Mucosa of stomach (tissue), 1 donor: ENCODE measurements at regions not wholly inside any gene's neighbourhood (a gene's known extent, or its start where the extent isn't known, plus 50 kb on each side); places are given as distances from the start of the nearest gene placed in this dataset.
"Not testable (repeated sequence)": the region's sequence is repeated elsewhere in the genome, so short reads cannot be mapped to it uniquely, and the experiment has no call there.

ENCODE experiments used
- H3K27me3 ChIP-seq: one replicate; pipeline ENCODE4 v1.7.0; 2013; ENCODE audit warnings: mild to moderate bottlenecking, low read length; ENCODE audit not compliant: control insufficient read depth, insufficient read depth
- H3K36me3 ChIP-seq: one replicate; pipeline ENCODE4 v1.7.0; 2013; ENCODE audit warnings: low read length; ENCODE audit not compliant: control insufficient read depth, insufficient read depth
- H3K4me1 ChIP-seq: one replicate; pipeline ENCODE4 v1.7.0; 2013; ENCODE audit warnings: mild to moderate bottlenecking, low read length; ENCODE audit not compliant: control insufficient read depth, insufficient read depth
- H3K4me3 ChIP-seq: one replicate; pipeline ENCODE4 v1.7.0; 2013; ENCODE audit warnings: low read length
- H3K9ac ChIP-seq: one replicate; pipeline ENCODE4 v1.7.0; 2013; ENCODE audit warnings: mild to moderate bottlenecking, low read length, moderate library complexity
- H3K9me3 ChIP-seq: one replicate; pipeline ENCODE4 v1.7.0; 2013; ENCODE audit warnings: mild to moderate bottlenecking, low read length, moderate library complexity; ENCODE audit not compliant: control insufficient read depth
- donor health status: Pancreatic carcinoma.

DNA sequence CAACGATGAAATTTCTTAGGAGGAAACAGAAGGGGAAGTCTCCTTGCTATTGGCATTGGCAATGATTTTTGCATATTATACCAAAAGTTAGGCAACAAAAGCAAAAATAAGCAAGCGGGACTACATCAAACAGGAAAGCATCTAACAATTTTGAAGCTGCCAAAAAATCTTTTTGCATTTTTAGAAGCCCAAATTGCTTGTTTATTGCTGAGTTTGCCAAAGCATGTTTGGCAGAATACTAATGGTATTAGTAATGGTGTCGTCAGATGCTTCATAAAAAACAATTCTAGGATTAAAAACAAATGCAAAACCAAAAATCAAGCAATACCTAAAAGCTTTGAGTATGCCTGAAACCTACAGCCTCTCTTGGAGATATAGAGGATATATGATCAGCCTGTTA lies 80.0 kb downstream of the GALR1 start:
- H3K4me3 ChIP-seq = no peak overlapping the region
- H3K9ac ChIP-seq = no peak overlapping the region
- no peaks in the 10 kb centered on the region for H3K27me3 ChIP-seq
- H3K4me1 ChIP-seq = no peaks in the 10 kb centered on the region
- H3K36me3 ChIP-seq = no peaks in the 10 kb centered on the region
- no peaks in the 10 kb centered on the region for H3K9me3 ChIP-seq

DNA sequence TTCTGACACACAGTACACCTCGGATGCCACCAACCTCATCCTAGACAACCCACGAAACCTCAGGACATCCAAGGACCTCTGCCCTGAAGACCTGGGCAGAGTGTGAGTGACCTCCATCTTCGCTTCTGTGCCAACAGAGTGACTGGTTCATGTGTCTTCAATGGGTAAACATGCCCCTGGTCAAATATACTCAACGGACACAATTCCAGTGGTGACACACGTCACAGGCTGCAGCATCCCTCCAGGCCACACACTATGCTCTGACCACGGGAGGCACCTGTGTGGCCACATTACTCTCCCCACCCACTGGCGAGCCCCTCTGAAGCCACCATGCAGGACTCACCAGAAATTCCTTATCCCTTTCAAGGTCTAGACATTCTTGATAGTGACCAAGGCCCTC lies 85.2 kb downstream of the GALR1 start:
- no peak overlapping the region for H3K4me3 ChIP-seq
- H3K36me3 ChIP-seq = no peaks in the 10 kb centered on the region

DNA sequence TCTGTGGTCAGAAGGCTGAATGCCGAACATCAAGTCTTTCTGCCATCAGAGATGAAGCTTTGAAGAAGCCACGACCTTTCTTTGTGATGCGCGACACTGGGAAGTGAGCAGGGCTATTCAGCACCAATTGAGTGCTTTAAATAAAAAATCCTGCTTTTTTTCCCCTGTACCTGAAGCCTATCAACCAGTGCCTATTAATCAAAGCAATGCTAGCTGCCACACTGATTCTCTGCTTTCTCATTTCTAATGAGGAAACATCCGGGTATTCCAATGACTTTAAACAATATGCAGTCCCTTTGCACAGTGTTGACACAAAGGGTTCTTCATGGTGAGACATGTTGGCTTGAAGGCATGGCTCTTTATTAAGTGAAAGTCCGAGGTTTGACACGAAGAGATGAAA lies 88.0 kb downstream of the GALR1 start:
- Histone ChIP-seq H3K9ac (no peak overlapping the region), H3K4me1 (no peaks in the 10 kb centered on the region), H3K9me3 (no peaks in the 10 kb centered on the region), H3K36me3 (no peaks in the 10 kb centered on the region), H3K27me3 (no peaks in the 10 kb centered on the region), H3K4me3 (no peak overlapping the region)

More for the DNA sequence above, 85.2 kb downstream of the GALR1 start:
- Histone ChIP-seq H3K9me3 (no peaks in the 10 kb centered on the region), H3K4me1 (no peaks in the 10 kb centered on the region), H3K9ac (no peak overlapping the region), H3K27me3 (no peaks in the 10 kb centered on the region)

DNA sequence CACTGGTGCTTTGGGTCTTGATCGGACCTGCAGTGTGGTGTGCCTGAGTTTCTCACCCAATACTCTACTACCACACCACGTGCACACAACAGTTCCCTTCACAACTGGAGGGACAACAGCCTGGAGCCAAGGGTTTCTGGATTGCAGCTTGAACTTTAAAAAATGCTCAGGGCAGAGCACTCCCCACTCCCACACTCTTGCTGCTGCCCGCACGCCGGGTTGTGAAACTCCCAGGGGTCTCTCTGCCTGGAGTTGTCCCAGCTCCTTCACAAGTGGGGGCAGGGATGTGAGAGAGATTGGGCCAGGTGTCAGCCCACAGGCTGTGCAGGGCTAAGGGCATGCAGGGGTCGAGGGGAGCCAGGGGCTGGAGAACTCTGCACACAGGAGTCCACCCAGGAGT lies 89.4 kb downstream of the GALR1 start:
- no peaks in the 10 kb centered on the region for H3K27me3 ChIP-seq
- H3K36me3 ChIP-seq = no peaks in the 10 kb centered on the region
- H3K4me3 ChIP-seq = no peak overlapping the region
- no peak overlapping the region for H3K9ac ChIP-seq
- no peaks in the 10 kb centered on the region for H3K9me3 ChIP-seq
- no peaks in the 10 kb centered on the region for H3K4me1 ChIP-seq

DNA sequence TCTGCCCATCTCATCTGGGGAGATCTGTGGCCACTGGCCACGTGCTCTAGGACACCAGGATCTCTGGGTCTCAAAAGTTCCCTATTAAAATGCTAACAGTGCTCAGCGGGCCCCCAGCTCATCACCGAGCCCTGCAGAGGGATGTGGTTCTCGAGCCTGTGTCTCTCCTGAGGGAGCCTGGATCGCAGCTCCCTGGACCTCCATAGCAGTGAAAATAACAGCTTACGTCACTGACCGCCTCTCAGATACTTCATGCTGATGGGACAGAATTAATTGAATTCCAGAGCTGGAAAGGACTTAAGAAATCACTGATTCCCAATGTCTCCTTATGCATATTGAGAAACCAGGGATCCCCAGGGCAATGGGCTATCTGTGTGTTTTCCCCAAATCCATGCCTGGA lies 90.0 kb downstream of the GALR1 start:
- Histone ChIP-seq H3K27me3 (no peaks in the 10 kb centered on the region), H3K9ac (no peak overlapping the region), H3K9me3 (no peaks in the 10 kb centered on the region)

DNA sequence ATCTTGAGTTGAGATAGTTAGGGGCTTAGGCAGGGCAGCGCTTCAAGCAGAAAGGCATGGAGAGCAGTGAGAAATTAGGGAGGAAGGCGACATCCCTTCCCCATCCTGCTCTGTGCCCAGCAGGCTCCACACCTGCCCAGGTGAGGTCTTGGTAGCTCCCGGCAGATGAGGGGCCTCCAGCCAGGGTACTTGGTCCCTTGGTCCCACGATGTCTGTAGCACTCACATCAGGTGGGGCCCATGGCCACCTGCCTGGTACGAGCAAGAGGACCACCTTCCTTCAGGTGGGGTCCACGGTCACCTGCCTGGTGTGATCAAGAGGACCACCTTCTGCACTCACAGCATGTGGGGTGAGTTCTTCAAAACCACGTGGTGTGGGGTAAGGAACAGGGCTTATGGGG lies 91.2 kb downstream of the GALR1 start:
- H3K27me3 ChIP-seq = no peaks in the 10 kb centered on the region
- H3K36me3 ChIP-seq = no peaks in the 10 kb centered on the region
- H3K4me1 ChIP-seq = no peaks in the 10 kb centered on the region
- H3K9me3 ChIP-seq = no peaks in the 10 kb centered on the region
- no peak overlapping the region for H3K9ac ChIP-seq
- no peak overlapping the region for H3K4me3 ChIP-seq

More for the DNA sequence above, 90.0 kb downstream of the GALR1 start:
- H3K4me3 ChIP-seq = no peak overlapping the region
- H3K4me1 ChIP-seq = no peaks in the 10 kb centered on the region
- H3K36me3 ChIP-seq = no peaks in the 10 kb centered on the region

DNA sequence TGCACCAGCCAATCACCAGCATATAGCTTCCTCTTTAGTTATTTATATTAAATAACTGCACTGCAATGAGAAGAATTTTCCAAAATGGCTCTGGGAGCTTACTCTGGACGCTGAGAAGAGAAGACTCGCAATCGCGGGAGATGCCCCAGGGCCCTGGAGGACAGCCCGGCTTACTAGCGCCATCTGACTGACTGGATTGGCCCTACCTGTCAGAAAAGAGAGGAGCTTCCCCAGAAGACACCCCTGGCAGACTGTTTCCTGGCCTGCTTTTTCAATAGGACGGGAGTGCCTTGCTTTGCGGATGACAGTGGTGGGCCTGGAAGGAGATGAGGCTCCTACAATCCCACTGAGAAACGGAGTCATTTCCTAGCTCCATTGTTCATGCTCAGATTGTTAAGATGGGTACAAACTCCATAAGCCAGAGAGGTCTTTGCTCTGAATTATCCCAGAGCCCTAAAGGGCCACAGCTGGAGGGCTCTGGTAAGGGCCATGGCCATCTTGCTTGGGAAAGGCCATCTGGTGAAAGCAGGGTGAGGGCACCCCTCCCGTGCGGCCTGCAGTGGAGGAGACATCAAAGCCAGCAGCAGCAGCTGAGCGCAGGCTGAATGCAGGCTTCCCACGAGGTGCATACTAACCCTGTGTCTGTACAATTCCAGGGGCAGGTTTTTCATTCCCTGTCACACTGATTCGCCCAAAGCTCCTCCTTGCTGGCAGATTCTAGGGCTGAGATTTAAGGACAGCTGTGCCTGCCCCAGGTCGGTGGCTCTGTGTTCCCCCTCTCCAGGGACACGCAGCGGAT lies 92.1 kb downstream of the GALR1 start:
- Histone ChIP-seq H3K27me3 (no peaks in the 10 kb centered on the region), H3K4me3 (no peak overlapping the region), H3K36me3 (no peaks in the 10 kb centered on the region)

DNA sequence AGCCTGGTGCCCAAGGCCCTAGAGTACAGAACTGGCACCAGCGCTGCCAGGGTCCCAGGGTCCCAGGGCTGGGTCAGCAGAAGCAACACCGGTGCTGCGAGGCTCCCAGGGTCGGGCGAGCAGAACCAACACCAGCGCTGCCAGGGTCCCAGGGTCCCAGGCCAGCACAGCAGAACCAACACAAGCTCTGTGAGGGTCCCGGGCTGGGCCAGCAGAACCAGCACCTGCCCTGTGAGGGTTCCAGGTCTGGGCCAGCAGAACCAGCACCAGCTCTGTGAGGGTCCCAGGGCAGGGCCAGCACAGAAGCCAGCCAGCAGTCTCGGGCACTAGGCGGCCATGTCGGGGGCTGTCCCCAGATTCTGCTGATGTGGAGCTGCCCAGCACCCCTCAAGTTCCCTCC lies 93.1 kb downstream of the GALR1 start:
- Histone ChIP-seq H3K27me3 (no peaks in the 10 kb centered on the region), H3K9me3 (no peaks in the 10 kb centered on the region), H3K4me3 (no peak overlapping the region), H3K4me1 (no peaks in the 10 kb centered on the region), H3K36me3 (no peaks in the 10 kb centered on the region), H3K9ac (no peak overlapping the region)

More for the DNA sequence above, 92.1 kb downstream of the GALR1 start:
- Histone ChIP-seq H3K4me1 (no peaks in the 10 kb centered on the region), H3K9me3 (no peaks in the 10 kb centered on the region), H3K9ac (no peak overlapping the region)

DNA sequence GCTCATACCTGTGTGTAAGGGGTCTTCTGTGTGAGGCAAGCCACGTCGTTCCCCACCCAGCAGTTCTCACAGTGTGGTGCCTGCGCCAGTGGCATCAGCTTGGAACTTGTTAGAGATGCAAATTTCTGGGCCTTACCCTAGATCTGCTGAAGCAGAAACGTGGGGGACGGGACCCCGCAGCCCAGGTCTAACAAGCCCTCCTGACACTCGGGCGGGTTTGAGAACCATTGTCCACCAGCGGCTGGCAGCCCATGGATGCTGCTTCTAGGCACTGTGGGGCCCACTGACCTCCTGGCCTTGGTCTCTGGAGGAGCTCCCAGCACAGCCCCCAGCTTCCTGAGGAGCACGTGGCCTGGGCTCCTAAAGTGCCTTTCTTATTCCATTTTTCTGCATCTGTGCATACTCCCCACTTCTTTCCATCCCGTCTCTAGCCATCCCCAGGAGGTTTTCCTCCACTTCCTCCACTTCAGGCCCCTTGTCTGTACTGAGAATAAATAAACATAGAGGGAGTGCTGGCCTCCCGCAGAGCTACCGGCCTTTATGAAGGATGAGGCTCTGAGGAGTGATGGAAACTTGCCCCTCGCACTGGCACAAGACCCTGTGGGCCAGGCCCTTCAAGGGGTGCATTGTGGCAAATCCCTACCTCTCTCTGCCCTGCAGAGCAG lies 94.3 kb downstream of the GALR1 start:
- Histone ChIP-seq H3K9ac (no peak overlapping the region), H3K4me1 (no peaks in the 10 kb centered on the region), H3K27me3 (no peaks in the 10 kb centered on the region), H3K4me3 (no peak overlapping the region), H3K9me3 (no peaks in the 10 kb centered on the region), H3K36me3 (no peaks in the 10 kb centered on the region)

DNA sequence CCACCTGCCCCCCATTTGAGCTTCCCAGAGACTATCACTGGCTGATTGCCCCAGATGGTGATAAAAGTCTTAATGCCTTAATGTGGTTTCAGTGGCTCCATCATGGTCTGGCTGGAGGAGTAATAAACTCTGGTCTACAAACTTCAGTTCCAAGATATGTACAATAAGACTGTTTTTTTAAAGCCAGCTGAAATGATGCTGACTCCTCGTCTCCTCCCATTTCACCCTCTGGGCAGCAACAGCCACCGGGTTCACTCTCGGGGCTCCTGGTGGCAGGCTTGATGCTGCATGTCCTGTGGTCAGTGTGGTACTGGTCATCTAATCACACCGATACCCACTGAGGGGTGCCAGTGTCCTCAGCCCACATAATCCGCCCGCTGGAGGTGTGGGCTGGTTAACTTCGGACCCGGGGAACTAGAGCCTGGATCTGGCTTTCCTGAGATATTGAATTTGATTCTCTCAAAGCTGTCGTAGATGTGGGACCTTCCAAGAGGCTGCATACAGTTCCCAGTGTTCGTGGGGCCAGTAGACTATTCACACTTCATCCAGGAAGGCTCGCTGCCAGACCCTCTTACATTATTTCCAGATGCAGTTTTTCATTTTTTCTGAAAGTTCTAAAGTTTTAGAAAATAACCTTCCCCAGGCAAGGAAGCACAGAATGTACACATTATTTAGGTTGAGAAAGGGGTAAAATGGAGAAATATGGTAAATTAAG lies 95.3 kb downstream of the GALR1 start:
- no peak overlapping the region for H3K4me3 ChIP-seq
- no peak overlapping the region for H3K9ac ChIP-seq
- no peaks in the 10 kb centered on the region for H3K4me1 ChIP-seq
- H3K9me3 ChIP-seq = no peaks in the 10 kb centered on the region
- H3K36me3 ChIP-seq = no peaks in the 10 kb centered on the region
- H3K27me3 ChIP-seq = no peaks in the 10 kb centered on the region

DNA sequence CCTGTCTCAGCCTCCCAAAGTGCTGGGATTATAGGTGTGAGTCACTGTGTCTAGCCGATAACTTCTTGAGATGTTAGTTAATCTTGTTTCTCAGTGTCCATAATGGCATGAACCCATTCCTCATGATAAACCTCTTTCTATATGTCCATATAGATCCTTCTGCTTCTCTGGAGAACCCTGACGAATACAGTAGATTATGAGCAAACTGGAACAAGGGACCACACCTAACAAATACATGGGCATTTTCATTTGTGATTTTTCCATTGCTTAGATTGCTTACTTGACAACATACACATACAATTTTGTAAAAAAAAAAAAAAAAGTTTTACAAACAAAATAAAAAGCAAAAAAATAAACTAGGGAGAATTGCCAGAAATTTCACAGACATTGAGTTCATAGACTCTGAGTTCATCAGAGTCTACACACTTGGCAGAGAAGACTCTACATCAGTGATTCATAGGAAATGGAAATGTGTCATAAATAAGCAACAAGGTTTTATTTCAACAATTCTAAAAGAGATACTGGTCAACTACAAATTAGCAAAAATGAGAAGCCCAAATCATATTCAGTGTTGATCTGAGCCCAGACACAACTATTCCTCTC lies 96.7 kb downstream of the GALR1 start:
- Histone ChIP-seq H3K9me3 (no peaks in the 10 kb centered on the region), H3K36me3 (no peaks in the 10 kb centered on the region), H3K4me1 (no peaks in the 10 kb centered on the region), H3K4me3 (no peak overlapping the region), H3K9ac (no peak overlapping the region), H3K27me3 (no peaks in the 10 kb centered on the region)

DNA sequence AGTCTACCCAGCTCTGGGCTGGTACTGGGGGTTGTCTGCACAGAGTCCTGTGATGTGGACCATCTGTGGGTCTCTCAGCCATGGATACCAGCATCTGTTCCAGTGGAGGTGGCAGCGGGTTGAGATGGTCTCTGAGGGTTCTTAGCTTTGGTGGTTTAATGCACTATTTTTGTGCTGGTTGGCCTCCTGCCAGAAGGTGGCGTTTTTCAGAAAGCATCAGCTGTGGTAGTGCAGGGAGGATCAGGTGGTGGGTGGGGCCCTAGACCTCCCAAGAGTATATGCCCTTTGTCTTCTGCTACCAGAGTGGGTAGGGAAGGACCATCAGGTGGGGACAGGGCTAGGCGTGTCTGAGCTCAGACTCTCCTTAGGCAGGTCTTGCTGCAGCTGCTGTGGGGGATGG lies 103.7 kb downstream of the GALR1 start:
- H3K27me3 ChIP-seq, H3K4me3 ChIP-seq, H3K9me3 ChIP-seq, H3K4me1 ChIP-seq, H3K36me3 ChIP-seq, H3K9ac ChIP-seq: not testable (repeated sequence)
